HepG2 (cell line): ENCODE measurements at regions not wholly inside any gene's neighbourhood (a gene's known extent, or its start where the extent isn't known, plus 50 kb on each side); places are given as distances from the start of the nearest gene placed in this dataset.

Experiments used
- ATAC-seq: fragments of 200-7000 bp; cut with Tn5 transposase; 3 replicates; pipeline ENCODE4 v1.9.1; 2020; ENCODE audit warnings: mild to moderate bottlenecking, moderate library complexity
- BruUV-seq: library from RNA; stranded (reverse); fragments of 400-500 nt; replicated peaks from 2 replicates; lab custom pipeline; 2021; lab: Mats Ljungman, UMichigan
- CTCF ChIA-PET: fragments of 300-600 bp; formaldehyde crosslinking; extraction: SDS; loops from one replicate; lab custom pipeline; 2021; ENCODE audit warnings: low total read pairs, inconsistent platforms, low intra/inter-chr PET ratio; lab: Yijun Ruan, JAX
- POLR2A ChIA-PET: fragments of 350-600 bp; sonication (Branson Sonifier 250); formaldehyde crosslinking; loops from one replicate; lab custom pipeline; 2020; ENCODE audit warnings: antibody characterized with exemption, inconsistent platforms; lab: Yijun Ruan, JAX
- DNase-seq: peaks from one replicate; pipeline ENCODE4 v3.0.0-alpha.2; 2015; ENCODE audit warnings: low spot score
- FAIRE-seq: peaks from 3 replicates; lab custom pipeline; 2011; peaks lifted over from hg19 to GRCh38; lab: Jason Lieb, UNC
- H2AFZ ChIP-seq: one replicate; pipeline ENCODE4 v1.6.1; 2011; ENCODE audit warnings: low read length, inconsistent platforms
- H3K27ac ChIP-seq: fragments of 300-600 bp; 3 replicates; pipeline ENCODE4 v1.8.0; 2011; ENCODE audit warnings: mixed run types, mild to moderate bottlenecking, mixed read lengths, low read length, inconsistent platforms; ENCODE audit not compliant: insufficient read depth; ENCODE audit errors: extremely low read length
- H3K27me3 ChIP-seq, 2 experiments: fragments of 200-600 bp in 1 of 2; 2 replicates in 1 of 2; 3 replicates in 1 of 2; pipeline versions ENCODE4 v1.6.0 to v1.8.0; 2011; ENCODE audit warnings: low read length in 2 of 2, mild to moderate bottlenecking in 2 of 2, moderate library complexity in 2 of 2, inconsistent platforms in 1 of 2; ENCODE audit not compliant: insufficient read depth in 2 of 2, control insufficient read depth in 1 of 2
- H3K36me3 ChIP-seq, 2 experiments: fragments of 200-600 bp in 1 of 2; replicated peaks in 1 of 2; 2 replicates in 1 of 2; 3 replicates in 1 of 2; pipeline versions ENCODE4 v1.5.1 to v1.8.0; 2011; ENCODE audit warnings: low read length in 2 of 2, inconsistent platforms in 1 of 2; ENCODE audit not compliant: insufficient read depth in 2 of 2, control insufficient read depth in 1 of 2
- H3K4me1 ChIP-seq: 2 replicates; pipeline ENCODE4 v1.5.1; 2012; ENCODE audit warnings: low read length, inconsistent platforms; ENCODE audit not compliant: insufficient read depth
- H3K4me2 ChIP-seq: 2 replicates; pipeline ENCODE4 v1.6.0; 2011; ENCODE audit warnings: low read depth, low read length, inconsistent platforms
- H3K4me3 ChIP-seq, 3 experiments: fragments of 200-600 bp in 1 of 3; sonication (generic), shearing (Covaris generic) in 1 of 3; replicated peaks in 1 of 3; 2 replicates each; pipeline ENCODE4 v1.5.1; 2011 to 2016; ENCODE audit warnings: low read length in 3 of 3, inconsistent platforms in 2 of 3, low read depth in 2 of 3, mild to moderate bottlenecking in 2 of 3, control low read depth in 1 of 3, mixed read lengths in 1 of 3; ENCODE audit not compliant: insufficient read depth in 1 of 3
- H3K79me2 ChIP-seq: one replicate; pipeline ENCODE4 v1.6.1; 2011; ENCODE audit warnings: low read length, inconsistent platforms; ENCODE audit not compliant: insufficient read depth
- H3K9ac ChIP-seq: 2 replicates; pipeline ENCODE4 v1.6.0; 2011; ENCODE audit warnings: mild to moderate bottlenecking, low read depth, low read length, inconsistent platforms; ENCODE audit not compliant: insufficient read depth
- H3K9me3 ChIP-seq: 2 replicates; pipeline ENCODE4 v1.5.1; 2012; ENCODE audit warnings: mild to moderate bottlenecking, low read length
- H4K20me1 ChIP-seq: 2 replicates; pipeline ENCODE4 v1.6.0; 2011; ENCODE audit warnings: inconsistent platforms, mild to moderate bottlenecking, low read length, moderate library complexity; ENCODE audit not compliant: insufficient read depth
- DNMT1 ChIP-seq: sonication (generic); formaldehyde crosslinking; IDR thresholded peaks from 2 replicates; pipeline ENCODE4 v1.5.1; 2020; ENCODE audit warnings: mild to moderate bottlenecking, missing genetic modification reagents
- HNRNPLL ChIP-seq: fragments of 200-400 bp; formaldehyde crosslinking; IDR thresholded peaks from 2 replicates; pipeline ENCODE4 v1.6.1; 2017; ENCODE audit warnings: mild to moderate bottlenecking, low read depth, low read length; ENCODE audit not compliant: poor library complexity, severe bottlenecking
- JUN ChIP-seq: sonication (generic); formaldehyde crosslinking; IDR thresholded peaks from 2 replicates; pipeline ENCODE4 v1.4.0; 2020; ENCODE audit warnings: mild to moderate bottlenecking, missing genetic modification reagents
- REL ChIP-seq: sonication (generic); formaldehyde crosslinking; conservative IDR thresholded peaks from 2 replicates; pipeline ENCODE4 v1.8.0; 2022; ENCODE audit warnings: mild to moderate bottlenecking, missing genetic modification reagents, moderate library complexity
- YEATS4 ChIP-seq: sonication (generic); formaldehyde crosslinking; IDR thresholded peaks from 2 replicates; pipeline ENCODE4 v1.4.0; 2020; ENCODE audit warnings: missing genetic modification reagents, borderline replicate concordance
- WGBS: methylation state at CpG from one replicate; pipeline ENCODE4 v1.1.6; 2017; ENCODE audit warnings: low lambda C conversion rate; 5-methylcytosine and 5-hydroxymethylcytosine counted together
- in situ Hi-C: cut with HindIII; loops from 2 replicates; pipeline ENCODE4 v1.10.0; 2017; ENCODE audit warnings: low pct_unique_long_range_greater_than_20kb; ENCODE audit not compliant: extremely low pct_ligation_motif_present
- intact Hi-C: fragments of 100-400 bp; cut with micrococcal nuclease; formaldehyde crosslinking; loops from one replicate; pipeline ENCODE4 v1.10.0; 2022; ENCODE audit not compliant: unreplicated experiment
- TF ChIP-seq, protein P1 (sequence below): sonication (generic); formaldehyde crosslinking; IDR thresholded peaks from 2 replicates; pipeline ENCODE4 v1.5.1; 2020; ENCODE audit warnings: mild to moderate bottlenecking, missing genetic modification reagents, borderline replicate concordance

DNA sequence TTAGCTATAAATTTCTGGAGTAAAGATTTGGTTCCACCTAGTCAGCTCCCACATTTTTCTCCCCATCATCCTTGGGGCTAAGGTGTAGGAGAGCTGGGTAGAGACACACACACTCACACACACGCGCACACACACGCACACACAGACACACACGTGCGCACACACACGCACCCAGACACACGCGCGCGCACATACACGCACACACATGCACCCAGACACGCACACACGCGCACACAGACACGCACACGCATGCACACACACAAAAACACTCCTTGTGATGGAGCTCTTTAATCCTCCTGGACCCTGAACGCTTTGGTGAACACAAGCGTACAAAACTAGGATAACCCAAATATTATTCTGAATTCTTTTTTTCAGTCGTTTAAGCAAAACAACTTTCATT is 253.6 kb downstream of the C16orf95 start:
- no peaks in the 10 kb centered on the region for H4K20me1 ChIP-seq
- no peaks in the 10 kb centered on the region for H3K9me3 ChIP-seq
- intact Hi-C loops = no loop called here
- in situ Hi-C loops = no loop called here
- DNase-seq (no peak), FAIRE-seq (no peak), ATAC-seq (no peak)
- no peaks in the 10 kb centered on the region for H3K36me3 ChIP-seq
- CTCF ChIA-PET = interaction anchor here (1.7 to 6.8 kb wide), 2 partner anchors 488 to 499 kb away, joined by 5 to 86 read pairs; partner anchors contain the start of gene FOXC2
- H3K79me2 ChIP-seq = no peaks in the 10 kb centered on the region
- H3K27me3 ChIP-seq = peaks cover 2 to 47% of the 10 kb centered on the region in 2 experiments; a peak in 4 of 5 replicates
- no TSS peak for BruUV-seq
- H3K4me3 ChIP-seq = no peak overlapping the region
- no peak overlapping the region for H3K4me2 ChIP-seq
- H3K9ac ChIP-seq = no peak overlapping the region
- POLR2A ChIA-PET = no interaction called here
- no peak overlapping the region for H3K27ac ChIP-seq
- H2AFZ ChIP-seq = no peak overlapping the region
- TF ChIP-seq JUN (CRISPR knock-in tag) = no peak
- TF ChIP-seq HNRNPLL = peak; percentile 30
- TF ChIP-seq, all 625 proteins: peak for 1
- H3K4me1 ChIP-seq = no peaks in the 10 kb centered on the region
- WGBS = 59% methylated on average over 19 of the region's 19 CpGs

DNA sequence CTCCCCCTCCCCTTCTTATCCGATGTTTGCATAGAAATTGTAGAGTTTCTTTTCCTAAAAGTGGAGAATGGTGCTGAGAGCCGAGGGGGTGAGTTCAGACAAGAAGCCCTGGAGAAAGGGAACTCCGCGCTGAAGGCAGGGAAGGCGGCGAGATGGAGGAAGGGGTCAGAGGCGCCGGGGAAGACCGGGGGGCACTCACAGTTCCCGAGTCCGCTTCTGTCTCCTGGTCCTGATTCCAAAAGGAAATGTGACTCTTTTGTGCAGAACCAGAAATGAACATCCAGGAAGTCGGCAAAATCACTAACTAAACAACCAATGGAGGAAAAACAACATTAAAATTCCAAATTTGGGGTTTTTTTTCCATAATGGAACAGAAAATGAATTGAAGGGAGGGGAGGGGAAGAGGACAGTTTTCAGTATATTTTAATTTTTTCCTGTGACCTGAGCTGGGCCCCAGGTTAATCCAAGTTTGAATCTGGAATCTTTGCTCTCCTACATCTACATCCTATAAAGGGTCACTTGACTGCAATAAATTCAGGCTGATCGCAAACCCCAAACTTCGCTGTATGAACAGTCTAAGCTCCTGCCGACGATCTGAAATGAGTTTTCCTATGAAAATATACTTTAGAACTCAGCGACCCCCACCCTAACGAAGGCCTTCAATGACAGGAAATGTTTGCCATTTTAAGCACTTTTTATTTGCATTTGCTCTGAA is 252.3 kb downstream of the C16orf95 start:
- 31% methylated on average over 18 of the region's 18 CpGs for WGBS
- TF ChIP-seq DNMT1 (no peak), REL (CRISPR knock-in tag) (no peak), YEATS4 (CRISPR knock-in tag) (no peak)
- TF ChIP-seq, protein P1, sequence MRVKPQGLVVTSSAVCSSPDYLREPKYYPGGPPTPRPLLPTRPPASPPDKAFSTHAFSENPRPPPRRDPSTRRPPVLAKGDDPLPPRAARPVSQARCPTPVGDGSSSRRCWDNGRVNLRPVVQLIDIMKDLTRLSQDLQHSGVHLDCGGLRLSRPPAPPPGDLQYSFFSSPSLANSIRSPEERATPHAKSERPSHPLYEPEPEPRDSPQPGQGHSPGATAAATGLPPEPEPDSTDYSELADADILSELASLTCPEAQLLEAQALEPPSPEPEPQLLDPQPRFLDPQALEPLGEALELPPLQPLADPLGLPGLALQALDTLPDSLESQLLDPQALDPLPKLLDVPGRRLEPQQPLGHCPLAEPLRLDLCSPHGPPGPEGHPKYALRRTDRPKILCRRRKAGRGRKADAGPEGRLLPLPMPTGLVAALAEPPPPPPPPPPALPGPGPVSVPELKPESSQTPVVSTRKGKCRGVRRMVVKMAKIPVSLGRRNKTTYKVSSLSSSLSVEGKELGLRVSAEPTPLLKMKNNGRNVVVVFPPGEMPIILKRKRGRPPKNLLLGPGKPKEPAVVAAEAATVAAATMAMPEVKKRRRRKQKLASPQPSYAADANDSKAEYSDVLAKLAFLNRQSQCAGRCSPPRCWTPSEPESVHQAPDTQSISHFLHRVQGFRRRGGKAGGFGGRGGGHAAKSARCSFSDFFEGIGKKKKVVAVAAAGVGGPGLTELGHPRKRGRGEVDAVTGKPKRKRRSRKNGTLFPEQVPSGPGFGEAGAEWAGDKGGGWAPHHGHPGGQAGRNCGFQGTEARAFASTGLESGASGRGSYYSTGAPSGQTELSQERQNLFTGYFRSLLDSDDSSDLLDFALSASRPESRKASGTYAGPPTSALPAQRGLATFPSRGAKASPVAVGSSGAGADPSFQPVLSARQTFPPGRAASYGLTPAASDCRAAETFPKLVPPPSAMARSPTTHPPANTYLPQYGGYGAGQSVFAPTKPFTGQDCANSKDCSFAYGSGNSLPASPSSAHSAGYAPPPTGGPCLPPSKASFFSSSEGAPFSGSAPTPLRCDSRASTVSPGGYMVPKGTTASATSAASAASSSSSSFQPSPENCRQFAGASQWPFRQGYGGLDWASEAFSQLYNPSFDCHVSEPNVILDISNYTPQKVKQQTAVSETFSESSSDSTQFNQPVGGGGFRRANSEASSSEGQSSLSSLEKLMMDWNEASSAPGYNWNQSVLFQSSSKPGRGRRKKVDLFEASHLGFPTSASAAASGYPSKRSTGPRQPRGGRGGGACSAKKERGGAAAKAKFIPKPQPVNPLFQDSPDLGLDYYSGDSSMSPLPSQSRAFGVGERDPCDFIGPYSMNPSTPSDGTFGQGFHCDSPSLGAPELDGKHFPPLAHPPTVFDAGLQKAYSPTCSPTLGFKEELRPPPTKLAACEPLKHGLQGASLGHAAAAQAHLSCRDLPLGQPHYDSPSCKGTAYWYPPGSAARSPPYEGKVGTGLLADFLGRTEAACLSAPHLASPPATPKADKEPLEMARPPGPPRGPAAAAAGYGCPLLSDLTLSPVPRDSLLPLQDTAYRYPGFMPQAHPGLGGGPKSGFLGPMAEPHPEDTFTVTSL (CRISPR knock-in tag) = no peak

More for the DNA sequence above, 252.3 kb downstream of the C16orf95 start:
- in situ Hi-C loops = no loop called here
- Histone ChIP-seq H4K20me1 (no peaks in the 10 kb centered on the region), H3K4me3 (no peak overlapping the region), H3K79me2 (no peaks in the 10 kb centered on the region), H3K4me1 (no peaks in the 10 kb centered on the region), H3K9me3 (no peaks in the 10 kb centered on the region), H3K27me3 (peaks cover 4 to 53% of the 10 kb centered on the region in 2 experiments; a peak in 4 of 5 replicates), H2AFZ (no peak overlapping the region), H3K9ac (no peak overlapping the region), H3K36me3 (no peaks in the 10 kb centered on the region), H3K4me2 (no peak overlapping the region), H3K27ac (no peak overlapping the region)
- FAIRE-seq (no peak), ATAC-seq (no peak), DNase-seq (no peak)
- intact Hi-C loops = no loop called here
- ChIA-PET CTCF (interaction anchor here (6.8 kb wide), 1 partner anchor 500 kb away, joined by 86 read pairs; the partner anchor contains the start of gene FOXC2), POLR2A (no interaction called here)
- no TSS peak for BruUV-seq
